Panc1 (cell line): ENCODE measurements at regions not wholly inside any gene's neighbourhood (a gene's known extent, or its start where the extent isn't known, plus 50 kb on each side); places are given as distances from the start of the nearest gene placed in this dataset.
"Not testable (repeated sequence)": the region's sequence is repeated elsewhere in the genome, so short reads cannot be mapped to it uniquely, and the experiment has no call there.

Experiments
- ATAC-seq: fragments of 200-7000 bp; cut with Tn5 transposase; 2 replicates; pipeline ENCODE4 v1.9.1; 2020; ENCODE audit warnings: mild to moderate bottlenecking, moderate library complexity
- BruUV-seq: library from RNA; stranded (reverse); fragments of 400-500 nt; replicated peaks from 2 replicates; lab custom pipeline; 2021; lab: Mats Ljungman, UMichigan
- CTCF ChIA-PET: fragments of 300-600 bp; sonication (Branson Sonifier 250); formaldehyde crosslinking; loops from one replicate; lab custom pipeline; 2022; ENCODE audit warnings: antibody characterized with exemption; lab: Charles Lee
- POLR2A ChIA-PET: fragments of 300-600 bp; sonication (Branson Sonifier 250); formaldehyde crosslinking; loops from one replicate; lab custom pipeline; 2022; ENCODE audit warnings: antibody characterized with exemption; lab: Charles Lee
- DNase-seq: peaks from one replicate; pipeline ENCODE4 v3.0.0-alpha.2; 2010; ENCODE audit warnings: low read depth, low spot score
- H3K27ac ChIP-seq: 2 replicates; pipeline ENCODE4 v1.5.1; 2011; ENCODE audit warnings: mild to moderate bottlenecking, low read length, inconsistent platforms
- H3K27me3 ChIP-seq: fragments of 200-500 bp; sonication (Bioruptor generic); 2 replicates; pipeline ENCODE4 v1.6.0; 2014; ENCODE audit warnings: low read length, inconsistent platforms; ENCODE audit not compliant: control insufficient read depth, insufficient read depth
- H3K36me3 ChIP-seq: fragments of 200-500 bp; sonication (Bioruptor generic); 2 replicates; pipeline ENCODE4 v1.5.1; 2014; ENCODE audit warnings: inconsistent platforms, mild to moderate bottlenecking, low read length, moderate library complexity; ENCODE audit not compliant: control insufficient read depth, insufficient read depth
- H3K4me1 ChIP-seq: 2 replicates; pipeline ENCODE4 v1.5.1; 2011; ENCODE audit warnings: inconsistent platforms, mild to moderate bottlenecking, low read length, moderate library complexity; ENCODE audit not compliant: control insufficient read depth, insufficient read depth
- H3K4me3 ChIP-seq, 2 experiments: 2 replicates each; pipeline ENCODE4 v1.5.1; 2011 to 2012; ENCODE audit warnings: low read depth in 2 of 2, low read length in 2 of 2, mild to moderate bottlenecking in 2 of 2, inconsistent platforms in 1 of 2, moderate library complexity in 1 of 2
- H3K9me3 ChIP-seq: fragments of 200-500 bp; sonication (Bioruptor generic); 2 replicates; pipeline ENCODE4 v1.5.1; 2014; ENCODE audit warnings: low read depth, mild to moderate bottlenecking, inconsistent platforms, low read length, moderate library complexity; ENCODE audit not compliant: control insufficient read depth, insufficient read depth
- CTCF ChIP-seq: fragments of 450-650 bp; IDR thresholded peaks from 2 replicates; pipeline ENCODE4 v1.5.1; 2017; ENCODE audit warnings: mild to moderate bottlenecking
- POLR2AphosphoS5 ChIP-seq: IDR thresholded peaks from 2 replicates; pipeline ENCODE4 v1.6.1; 2012; ENCODE audit warnings: mild to moderate bottlenecking, low read depth, low read length, moderate library complexity
- REST ChIP-seq, 2 experiments: IDR thresholded peaks; 2 replicates each; pipeline ENCODE4 v1.6.1; 2011 to 2012; ENCODE audit warnings: low read depth in 2 of 2, control low read depth in 1 of 2, low read length in 1 of 2, mild to moderate bottlenecking in 1 of 2, moderate library complexity in 1 of 2; ENCODE audit not compliant: insufficient read depth in 1 of 2
- SIN3A ChIP-seq: IDR thresholded peaks from 2 replicates; pipeline ENCODE4 v1.6.1; 2012; ENCODE audit warnings: low read depth, mild to moderate bottlenecking, low read length, moderate library complexity, borderline replicate concordance; ENCODE audit not compliant: insufficient read depth
- TCF7L2 ChIP-seq: IDR thresholded peaks from 2 replicates; pipeline ENCODE4 v1.6.1; 2011; ENCODE audit warnings: mild to moderate bottlenecking, low read depth, low read length, inconsistent platforms
- in situ Hi-C: cut with HindIII; loops from 2 replicates; pipeline ENCODE4 v1.10.0; 2016; ENCODE audit warnings: low sequenced_read_pairs, low pct_unique_long_range_greater_than_20kb
- intact Hi-C: fragments of 100-400 bp; cut with micrococcal nuclease; formaldehyde crosslinking; loops from one replicate; pipeline ENCODE4 v1.10.0; 2022; ENCODE audit not compliant: unreplicated experiment

GRCh38 chrX:4547213-4547836, 833.9 kb upstream of the PRKX start:
- H3K36me3 ChIP-seq: no peaks in the 10 kb centered on the region
- no peaks in the 10 kb centered on the region for H3K27me3 ChIP-seq
- TF ChIP-seq REST (IDR thresholded peaks at IDR 0.05; ENCODE audit: insufficient read depth in 1 of 2, low read depth in 2 of 2, low read length in 1 of 2) (no peak), CTCF (peak; percentile 77)
- no peaks in the 10 kb centered on the region for H3K4me1 ChIP-seq
- ChIA-PET POLR2A (no interaction called here), CTCF (interaction anchor here (0.7 kb wide), 1 partner anchor 911 kb away, joined by 7 read pairs; no protein-coding TSS in a partner anchor)
- no peak overlapping the region for H3K27ac ChIP-seq
- intact Hi-C loops (loop anchor here (2.0 kb wide), 1 partner anchor 565 kb away; no protein-coding TSS in a partner anchor), in situ Hi-C loops (no loop called here)
- ATAC-seq: no peak
- no peak overlapping the region for H3K4me3 ChIP-seq
- no TSS peak for BruUV-seq
- H3K9me3 ChIP-seq: no peaks in the 10 kb centered on the region
- DNase-seq: peak; percentile 22

DNA sequence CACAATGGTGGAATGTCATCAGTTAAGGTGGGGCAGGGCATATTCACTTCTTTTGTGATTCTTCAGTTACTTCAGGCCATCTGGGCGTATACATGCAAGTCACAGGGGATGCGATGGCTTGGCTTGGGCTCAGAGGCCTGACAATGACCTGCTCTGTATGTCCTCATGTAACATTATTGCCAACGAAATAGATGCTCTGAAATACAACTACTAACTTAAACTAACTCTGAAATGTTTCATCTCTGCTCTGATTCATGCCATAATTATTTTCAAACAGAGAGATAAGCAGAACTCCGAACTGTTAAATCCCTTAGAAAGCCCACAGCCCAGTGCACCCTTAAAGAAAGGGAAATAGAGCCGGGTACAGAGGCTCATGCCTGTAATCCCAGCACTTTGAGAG, 832.7 kb upstream of the PRKX start:
- CTCF ChIA-PET, H3K27me3 ChIP-seq, H3K36me3 ChIP-seq, ATAC-seq, BruUV-seq, H3K4me1 ChIP-seq, in situ Hi-C loops, DNase-seq, POLR2A ChIA-PET, H3K27ac ChIP-seq, H3K9me3 ChIP-seq, H3K4me3 ChIP-seq: not testable (repeated sequence)
- intact Hi-C loops: loop anchor here (2.0 kb wide), 1 partner anchor 567 kb away; no protein-coding TSS in a partner anchor

DNA sequence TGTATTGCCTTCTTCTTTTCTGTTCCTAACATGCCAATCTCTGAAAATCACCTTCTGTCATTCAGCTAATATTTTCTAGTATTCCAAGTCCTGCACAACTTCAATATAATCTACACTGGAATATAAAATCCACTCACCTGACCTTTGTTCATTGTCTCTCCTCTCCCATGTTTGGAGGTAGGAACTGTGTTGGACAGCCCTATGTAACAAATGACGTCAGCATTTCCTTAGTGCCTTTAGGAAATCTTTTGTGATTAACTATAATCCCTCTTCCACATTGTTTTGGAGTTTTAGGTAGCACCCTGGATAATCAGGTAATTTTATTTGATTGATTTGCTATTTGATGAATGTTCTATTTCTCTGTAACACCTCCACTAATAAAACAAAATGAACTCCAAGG, 814.8 kb upstream of the PRKX start:
- DNase-seq (no peak), ATAC-seq (no peak)
- Histone ChIP-seq H3K27ac (no peak overlapping the region), H3K27me3 (no peaks in the 10 kb centered on the region), H3K4me3 (no peak overlapping the region), H3K4me1 (no peaks in the 10 kb centered on the region), H3K9me3 (no peaks in the 10 kb centered on the region), H3K36me3 (no peaks in the 10 kb centered on the region)
- no TSS peak for BruUV-seq
- intact Hi-C loops (no loop called here), in situ Hi-C loops (no loop called here)
- TF ChIP-seq SIN3A (no peak), POLR2AphosphoS5 (no peak), TCF7L2 (no peak), REST (IDR thresholded peaks at IDR 0.05; ENCODE audit: insufficient read depth in 1 of 2, low read depth in 2 of 2, low read length in 1 of 2) (no peak), CTCF (no peak)
- CTCF ChIA-PET: no interaction called here
- POLR2A ChIA-PET: no interaction called here
